ENCODE measurements at regions not wholly inside any gene's neighbourhood (a gene's known extent, or its start where the extent isn't known, plus 50 kb on each side); places are given as distances from the start of the nearest gene placed in this dataset.
"Not testable (repeated sequence)": the region's sequence is repeated elsewhere in the genome, so short reads cannot be mapped to it uniquely, and the experiment has no call there.

DNA sequence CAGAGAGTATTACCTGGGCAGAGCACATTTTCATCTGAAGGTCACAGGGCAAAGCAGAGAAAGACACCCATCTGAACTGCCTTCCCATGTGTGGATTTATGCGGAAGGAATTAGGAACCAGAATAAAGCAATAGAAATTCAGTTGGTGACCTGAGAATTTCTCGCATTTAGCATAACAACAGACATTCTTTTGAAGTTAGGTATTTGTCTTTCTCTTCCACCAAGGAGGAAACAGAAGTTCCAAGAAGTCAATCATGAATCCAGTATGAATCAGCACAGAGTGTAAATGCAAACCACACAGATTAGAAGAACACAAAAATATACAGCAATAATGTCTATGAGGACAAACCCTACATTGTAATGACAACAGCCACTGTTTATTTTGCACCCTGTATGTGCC lies 515.2 kb upstream of the BRINP1 start:
- no peak for DNase-seq

DNA sequence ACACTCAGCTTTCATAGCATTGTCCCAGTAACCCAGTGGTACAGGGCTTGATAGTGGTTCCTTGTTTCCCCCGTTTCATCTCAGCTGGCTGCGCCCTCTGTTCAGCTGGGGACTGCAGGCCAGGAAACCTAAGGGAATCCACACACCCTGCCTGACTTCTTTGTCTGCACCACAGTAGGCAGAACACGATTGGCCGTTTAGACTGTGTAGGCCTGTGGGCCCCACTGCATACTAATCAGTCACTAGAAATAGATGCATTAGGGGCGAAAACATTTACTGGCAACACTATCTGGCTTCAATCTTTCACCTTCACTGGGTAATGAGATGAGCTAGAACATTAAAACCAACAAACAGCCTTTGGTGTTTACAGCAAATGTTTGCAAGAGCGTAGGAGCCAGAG lies 512.7 kb upstream of the BRINP1 start:
- no peak for DNase-seq

DNA sequence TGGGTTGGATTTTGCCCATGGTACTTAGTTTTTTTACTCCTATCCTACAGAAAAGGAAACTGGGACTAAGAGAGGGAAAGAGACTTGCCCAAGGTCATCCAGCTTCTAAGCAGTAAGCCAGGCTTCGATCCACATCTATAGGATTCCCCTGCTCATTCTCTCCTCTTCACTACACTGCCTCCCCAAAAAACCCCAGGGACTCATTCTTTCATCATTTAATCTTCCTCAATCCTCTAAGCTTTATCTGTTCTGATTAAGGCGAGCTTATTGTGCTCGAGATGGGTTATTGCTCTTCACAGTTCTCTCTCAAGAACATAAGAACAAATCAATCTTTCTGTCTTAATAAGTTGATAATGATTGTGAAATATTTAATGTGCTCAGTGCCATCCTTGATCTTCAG lies 511.1 kb upstream of the BRINP1 start:
- no peak for DNase-seq

DNA sequence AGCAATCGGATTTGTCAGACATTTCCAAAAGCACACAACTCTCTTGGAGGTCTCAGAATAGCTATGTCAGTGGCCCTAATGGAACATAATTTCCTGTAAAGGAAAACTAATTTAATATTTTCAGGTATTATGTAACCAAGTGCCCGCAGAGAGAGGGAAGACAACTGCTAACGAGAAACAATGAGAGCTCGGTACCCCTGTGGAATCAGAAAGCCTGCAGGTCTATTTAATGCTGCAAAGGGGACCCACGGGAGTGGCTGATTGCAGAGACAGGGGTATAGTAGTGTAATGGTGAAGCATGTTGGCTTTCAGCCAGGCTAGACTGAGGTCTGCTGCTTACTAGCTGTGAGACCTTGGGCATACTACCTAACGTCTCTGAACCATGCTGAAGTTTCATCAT lies 508.1 kb upstream of the BRINP1 start:
- no peak for DNase-seq

DNA sequence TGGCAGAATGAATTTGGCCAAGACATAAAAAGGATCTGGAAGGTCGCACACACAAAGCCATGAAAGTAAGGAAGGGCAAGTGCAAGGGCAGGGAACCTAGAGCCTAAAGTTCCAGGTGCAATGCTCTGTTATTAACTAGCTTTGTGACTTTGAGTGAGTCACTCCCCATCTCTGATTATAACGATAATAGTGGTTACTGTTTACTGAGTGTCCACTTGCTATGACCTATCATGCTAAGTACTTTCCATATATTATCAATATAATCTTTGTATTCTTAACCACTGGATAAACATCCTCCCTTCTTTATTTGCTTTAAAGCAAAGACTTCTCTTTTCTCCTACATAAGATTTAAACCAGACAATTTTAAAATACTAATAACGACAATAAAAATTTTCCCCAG lies 504.6 kb upstream of the BRINP1 start:
- DNase-seq = no peak

DNA sequence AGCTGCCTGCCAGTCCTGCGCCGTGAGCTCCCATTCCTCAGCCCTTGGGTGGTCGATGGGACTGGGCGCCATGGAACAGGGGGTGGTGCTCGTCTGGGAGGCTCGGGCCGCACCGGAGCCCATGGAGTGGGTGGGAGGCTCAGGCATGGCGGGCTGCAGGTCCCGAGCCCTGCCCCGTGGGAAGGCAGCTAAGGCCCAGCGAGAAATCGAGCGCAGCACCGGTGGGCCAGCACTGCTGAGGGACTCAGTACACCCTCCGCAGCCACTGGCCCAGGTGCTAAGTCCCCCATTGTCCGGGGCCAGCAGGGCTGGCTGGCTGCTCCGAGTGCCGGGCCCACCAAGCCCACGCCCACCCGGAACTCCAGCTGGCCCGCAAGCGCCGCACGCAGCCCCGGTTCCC lies 501.0 kb upstream of the BRINP1 start:
- DNase-seq = not testable (repeated sequence)

DNA sequence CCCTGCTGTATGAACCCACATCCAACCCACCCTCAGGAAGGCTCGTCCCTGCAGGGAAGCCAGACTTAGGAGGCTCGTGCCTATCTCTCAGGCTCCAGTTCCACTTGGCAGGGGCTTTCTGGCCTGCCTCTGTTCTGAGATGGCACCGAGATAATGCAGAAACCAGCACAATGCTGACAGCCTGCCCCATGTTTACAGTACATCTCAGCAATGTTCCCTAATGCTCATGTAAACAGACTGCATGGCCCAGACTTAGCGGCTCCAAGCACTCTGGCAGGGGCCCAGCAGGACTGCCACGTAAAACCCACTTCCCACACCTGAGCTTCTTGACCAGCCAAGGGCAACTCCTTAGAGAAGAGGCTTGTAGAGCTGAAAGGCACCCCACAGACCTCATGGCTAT lies 499.5 kb upstream of the BRINP1 start:
- DNase-seq = no peak

DNA sequence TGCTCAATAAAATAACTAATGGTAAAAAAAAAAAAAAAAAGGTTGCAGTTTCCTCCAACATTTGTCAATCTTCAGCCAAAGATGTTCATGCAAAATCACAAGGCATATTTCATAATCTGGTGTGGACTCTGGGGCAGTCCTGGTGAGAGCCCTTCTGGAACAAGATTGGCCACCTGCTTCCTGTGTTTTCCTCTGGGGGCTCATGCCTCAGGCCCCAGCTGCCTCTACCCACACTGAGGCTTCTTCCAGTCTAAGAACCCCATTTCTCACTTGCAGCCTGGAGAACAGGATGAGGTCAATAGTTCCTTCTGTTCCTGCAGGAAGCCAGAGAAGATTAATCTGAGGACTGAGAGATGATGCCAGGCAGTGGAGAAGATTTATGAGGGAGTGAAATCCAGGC lies 492.6 kb upstream of the BRINP1 start:
- no peak for DNase-seq

DNA sequence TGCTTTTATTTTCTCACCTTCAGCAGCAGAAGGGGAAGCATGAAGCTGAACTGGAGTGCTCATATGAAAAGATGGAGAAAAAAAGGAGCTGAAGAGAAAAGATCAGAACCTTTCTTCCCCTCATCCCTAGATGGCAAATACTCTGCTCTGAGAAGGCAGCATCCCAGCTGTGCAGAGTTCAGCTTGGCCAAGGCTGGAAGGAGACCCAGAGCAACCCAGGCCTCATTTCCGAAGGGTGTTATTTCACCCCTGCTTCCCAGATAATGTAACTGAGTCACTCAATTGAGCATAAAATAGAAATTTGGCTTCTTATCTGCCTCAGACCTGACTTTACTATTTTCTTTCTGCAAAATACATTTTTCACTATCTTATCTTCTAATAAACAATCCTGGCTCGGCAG lies 489.9 kb upstream of the BRINP1 start:
- DNase-seq = no peak

DNA sequence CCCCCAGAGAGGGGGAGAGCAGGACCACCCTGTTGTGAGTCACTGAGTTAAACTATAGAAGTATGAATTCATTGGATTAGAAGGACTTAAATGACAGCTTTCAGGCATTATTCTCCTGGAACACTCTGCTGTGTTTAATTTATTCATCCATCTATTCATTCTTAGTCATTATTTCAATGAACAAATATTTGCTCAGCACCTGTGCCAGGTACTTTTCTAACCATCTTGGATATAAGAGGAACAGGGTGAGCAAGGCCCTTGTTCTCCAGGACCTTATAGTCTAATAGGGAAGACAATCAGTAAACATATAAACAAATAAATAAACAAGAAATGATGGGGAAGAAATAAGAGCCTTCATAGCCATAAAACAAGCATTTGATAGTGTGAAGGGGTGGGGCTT lies 483.9 kb upstream of the BRINP1 start:
- DNase-seq = no peak

DNA sequence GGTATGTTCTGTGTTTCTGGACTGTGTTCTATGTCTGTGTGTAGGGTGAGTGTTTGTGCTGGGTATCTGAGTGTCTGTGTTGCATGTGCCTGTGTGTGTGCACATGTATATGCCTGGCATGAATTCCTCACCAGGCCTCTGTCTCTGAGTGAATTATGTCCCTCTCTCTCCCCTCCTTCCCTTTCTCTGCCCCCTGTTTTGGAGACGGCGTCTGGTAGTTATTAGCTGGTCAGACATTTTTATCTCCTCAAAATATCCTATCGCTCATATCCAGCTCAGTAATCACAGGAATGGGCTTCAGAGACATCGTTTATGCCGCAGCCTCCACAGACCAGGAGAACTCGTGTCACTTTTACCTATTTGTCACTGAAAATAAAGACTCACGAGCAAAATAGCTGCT lies 483.2 kb upstream of the BRINP1 start:
- no peak for DNase-seq

DNA sequence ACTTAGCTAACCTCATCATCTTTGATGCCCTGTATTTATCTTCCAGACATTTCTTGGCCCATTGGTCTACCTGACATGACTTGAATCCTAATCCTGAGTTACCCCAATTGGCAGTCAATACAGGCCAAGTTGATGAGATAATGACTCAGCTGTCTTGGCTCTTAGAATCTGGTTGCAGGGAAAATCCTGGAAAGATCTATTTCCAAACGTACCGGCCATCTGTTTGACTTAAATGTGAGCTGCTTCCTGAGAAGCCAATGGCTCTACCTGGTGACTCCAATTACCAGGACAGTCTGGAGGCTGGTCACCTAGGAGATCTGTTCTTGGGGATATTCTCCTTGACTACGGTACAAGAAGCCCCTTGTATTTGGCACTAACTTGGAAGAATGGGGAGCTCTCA lies 475.2 kb upstream of the BRINP1 start:
- DNase-seq = no peak

DNA sequence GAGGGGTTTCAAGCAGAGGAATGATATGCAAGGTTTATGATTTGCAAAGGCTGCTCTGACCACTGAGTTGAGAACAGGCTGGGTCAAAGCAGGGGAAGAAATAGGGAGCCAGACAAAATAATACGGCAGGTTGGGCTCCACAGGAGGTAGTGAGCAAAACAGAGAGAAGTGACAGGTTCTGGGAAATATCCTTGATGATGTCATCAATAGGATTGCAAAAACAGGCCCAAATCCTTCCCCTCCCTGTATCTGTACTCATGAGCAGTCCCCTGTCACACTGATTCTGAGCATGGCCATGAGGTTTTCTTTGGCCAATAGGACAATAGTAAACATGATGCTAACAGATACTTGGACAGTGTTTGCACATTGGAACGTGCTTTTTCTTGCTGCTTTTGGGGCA lies 471.8 kb upstream of the BRINP1 start:
- no peak for DNase-seq

DNA sequence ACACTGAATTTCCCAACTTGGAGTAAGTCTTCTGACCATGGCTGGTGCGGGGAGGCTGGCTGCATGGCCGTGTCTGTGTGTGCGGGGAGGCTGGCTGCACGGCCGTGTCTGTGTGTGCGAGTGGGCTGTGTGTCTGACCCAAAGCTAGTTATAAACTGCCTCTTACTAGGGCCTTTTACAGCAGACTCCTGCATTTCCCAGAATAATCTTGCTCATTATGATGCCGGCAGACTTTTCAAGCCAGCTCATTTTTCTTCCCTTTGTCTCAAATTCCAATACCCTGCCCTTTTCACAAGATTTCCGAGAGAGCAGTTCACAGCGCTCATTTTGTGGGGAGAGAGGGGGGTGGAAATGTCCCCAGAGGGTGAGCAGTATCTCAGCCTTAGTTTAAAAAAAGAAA lies 470.7 kb upstream of the BRINP1 start:
- no peak for DNase-seq

DNA sequence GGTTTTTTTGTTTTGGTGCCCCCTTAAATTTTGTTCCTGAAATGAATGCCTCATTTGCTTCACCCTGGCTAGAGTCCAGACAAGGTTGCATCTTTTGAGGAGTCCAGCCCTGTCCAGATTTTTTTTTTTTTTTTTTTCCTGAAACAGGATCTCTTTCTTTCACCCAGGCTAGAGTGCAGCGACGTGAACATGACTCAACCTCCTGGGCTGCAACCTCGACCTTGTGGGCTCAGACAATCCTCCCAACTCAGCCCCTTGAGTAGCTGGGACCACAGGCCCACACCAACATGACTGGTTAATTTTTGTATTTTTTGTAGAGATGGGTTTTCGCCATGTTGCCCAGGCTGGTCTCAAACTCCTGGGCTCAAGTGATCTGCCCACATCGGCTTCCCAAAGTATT lies 469.0 kb upstream of the BRINP1 start:
- no peak for DNase-seq

DNA sequence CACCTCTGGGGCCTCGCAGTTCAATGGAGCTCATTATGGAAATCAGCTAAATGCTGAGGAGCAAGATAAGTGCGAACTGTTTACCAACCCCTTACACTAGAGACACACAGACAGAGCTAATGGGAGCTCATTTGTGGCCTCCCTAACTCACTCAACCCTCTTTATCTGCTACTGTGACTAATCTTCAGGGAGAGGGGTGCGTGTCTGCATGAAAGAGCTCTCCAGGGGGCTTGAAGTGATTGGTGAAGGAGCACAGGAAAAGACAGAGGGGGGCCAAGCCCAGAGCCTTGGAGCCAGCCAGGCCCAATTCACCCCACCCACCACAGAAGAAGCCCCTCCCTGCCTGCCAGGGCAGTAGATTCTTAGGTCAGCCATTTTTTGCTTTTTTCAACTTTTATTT lies 466.8 kb upstream of the BRINP1 start:
- no peak for DNase-seq

DNA sequence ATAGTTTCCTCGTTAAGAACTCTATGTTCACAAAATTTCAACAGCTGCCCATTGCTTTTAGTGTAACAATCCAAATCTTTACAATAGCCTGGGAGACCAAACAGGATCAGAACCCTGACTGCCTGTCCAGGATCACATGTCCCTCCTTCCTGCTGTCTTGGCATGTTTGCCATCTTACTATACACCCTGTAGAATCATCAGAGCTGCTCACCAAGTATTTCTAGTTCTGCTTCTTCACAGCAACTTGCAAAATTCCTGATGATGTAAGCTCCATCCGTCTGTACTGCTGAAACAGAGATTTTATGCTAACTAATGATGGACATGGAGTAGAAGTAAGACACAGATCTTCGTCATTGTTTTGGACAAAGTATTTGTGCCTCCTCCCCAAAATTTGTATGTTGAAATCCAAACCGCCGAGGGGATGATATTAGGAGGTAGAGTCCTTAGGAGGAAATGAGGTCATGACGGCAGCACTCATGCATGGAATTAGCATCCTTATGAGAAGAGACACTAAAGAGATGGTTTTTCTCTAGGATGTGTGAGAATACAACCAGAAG lies 464.9 kb upstream of the BRINP1 start:
- DNase-seq = no peak

DNA sequence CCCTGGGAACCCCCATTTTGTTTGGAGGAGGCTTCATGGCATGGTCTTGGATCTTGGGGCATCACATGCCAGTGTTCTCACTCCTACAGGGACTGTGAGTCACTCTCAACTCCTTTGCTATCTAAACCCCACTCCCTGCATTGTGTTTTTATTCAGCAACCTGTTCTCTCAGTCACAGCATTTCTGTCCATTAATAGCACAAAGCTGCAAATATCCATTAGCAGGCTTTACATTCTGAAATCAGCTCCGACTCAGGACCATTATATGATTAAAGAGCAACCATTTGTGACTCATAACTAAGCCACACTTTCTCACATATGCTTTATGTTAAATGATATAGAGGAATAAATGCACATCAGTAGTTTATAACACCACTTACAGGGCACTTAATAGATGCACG lies 462.1 kb upstream of the BRINP1 start:
- DNase-seq = no peak

DNA sequence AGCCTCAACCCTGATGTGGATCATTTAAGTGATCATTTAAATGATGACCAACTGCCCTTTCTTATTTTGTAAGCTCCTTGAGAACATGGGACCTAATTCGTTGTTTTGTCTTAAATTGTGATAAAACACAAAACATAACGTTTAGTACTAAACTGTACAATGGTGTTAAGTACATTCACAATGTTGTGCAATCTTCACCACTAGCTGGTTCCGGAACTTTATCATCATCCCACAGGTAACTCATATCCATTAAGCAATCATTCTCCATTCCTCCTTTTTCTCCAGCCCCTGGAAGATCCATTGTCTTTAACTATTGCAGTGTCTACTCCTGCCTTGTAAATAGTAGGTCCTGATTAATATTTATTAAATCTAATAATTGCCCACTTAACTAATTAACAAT lies 460.5 kb upstream of the BRINP1 start:
- no peak for DNase-seq

DNA sequence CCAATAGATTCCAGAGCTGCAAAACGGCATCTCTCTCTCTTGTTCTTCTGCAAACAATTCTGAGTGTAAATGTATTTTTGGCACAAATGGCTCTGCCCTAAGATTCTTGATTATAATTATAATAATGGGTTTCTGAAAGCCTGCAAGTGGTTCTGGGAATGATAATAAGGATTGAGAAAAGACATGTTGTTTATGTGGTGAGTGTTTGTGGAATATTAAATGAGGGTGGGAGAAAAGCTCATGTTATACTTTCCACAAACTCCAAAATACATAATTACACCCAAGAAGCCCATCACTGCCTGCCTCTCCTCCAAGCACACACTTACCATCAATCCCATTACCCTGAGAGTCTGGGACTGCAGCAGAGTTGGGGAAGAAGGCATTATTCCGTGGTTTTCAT lies 460.0 kb upstream of the BRINP1 start:
- DNase-seq = no peak

DNA sequence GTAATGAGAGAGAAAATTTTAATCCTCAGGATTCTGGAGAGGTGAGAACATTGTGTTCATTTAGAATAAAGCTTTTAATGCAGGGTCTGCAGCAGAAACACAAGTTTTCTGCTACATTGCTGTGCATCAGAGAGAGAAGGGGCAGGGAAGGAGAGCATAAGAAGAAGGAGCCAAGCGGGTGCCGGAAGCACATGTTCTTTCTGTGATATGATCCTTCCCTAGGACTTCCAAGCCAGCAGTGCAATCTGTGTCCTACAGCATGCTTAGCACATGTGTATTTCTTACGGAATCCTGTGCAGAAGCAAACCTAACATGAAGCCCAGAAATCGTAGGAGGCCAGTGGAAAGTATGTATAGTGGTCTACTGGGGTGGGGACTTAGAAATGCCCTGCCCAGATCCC lies 458.3 kb upstream of the BRINP1 start:
- DNase-seq = no peak

DNA sequence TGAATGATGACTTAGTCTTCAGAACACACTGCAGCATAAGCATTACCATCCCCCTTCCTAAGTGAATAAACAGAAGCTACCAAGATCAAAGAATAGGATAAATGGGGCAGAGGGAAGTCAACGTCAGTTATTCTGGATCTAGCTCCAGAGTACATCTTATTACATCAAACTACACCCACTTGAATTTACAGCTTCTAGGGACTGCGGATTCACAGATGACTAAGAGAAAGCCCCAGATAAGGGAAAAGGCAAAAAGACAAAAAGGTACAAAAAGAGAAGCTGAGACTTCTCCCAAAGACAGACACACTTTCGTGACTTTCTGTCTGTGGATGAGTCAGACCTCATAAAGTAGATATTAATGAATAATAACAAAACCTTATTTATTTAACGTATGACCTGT lies 457.9 kb upstream of the BRINP1 start:
- DNase-seq = no peak

DNA sequence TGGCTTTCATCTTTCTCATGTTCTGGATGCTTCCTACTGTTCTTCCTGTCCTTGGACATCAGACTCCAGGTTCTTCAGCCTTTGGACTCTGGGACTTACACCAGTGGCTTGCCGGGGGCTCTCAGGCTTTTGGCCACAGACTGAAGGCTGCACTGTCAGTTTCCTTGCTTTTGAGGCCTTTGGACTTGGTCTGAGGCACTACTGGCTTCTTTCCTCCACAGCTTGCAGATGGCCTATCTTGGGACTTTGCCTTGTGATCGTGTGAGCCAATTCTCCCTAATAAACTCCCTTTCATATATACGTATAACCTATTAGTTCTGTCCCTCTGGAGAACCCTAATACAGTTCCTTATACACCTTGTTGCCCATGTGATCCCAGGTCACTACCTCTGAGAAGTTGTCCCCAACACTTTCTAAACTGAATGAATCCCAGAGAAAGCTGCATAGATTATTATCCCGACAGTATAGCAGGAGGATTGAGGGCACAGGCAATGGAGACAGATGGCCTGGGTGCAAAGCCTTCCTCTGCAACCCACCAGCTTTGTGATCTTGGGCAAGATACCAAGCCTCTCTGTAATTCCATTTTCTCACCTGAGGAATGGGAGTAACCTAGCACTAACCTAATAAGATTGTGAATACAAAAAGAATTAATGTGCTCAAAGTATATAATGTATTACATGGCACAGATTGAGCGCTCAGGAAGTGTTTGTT lies 449.6 kb upstream of the BRINP1 start:
- no peak for DNase-seq

DNA sequence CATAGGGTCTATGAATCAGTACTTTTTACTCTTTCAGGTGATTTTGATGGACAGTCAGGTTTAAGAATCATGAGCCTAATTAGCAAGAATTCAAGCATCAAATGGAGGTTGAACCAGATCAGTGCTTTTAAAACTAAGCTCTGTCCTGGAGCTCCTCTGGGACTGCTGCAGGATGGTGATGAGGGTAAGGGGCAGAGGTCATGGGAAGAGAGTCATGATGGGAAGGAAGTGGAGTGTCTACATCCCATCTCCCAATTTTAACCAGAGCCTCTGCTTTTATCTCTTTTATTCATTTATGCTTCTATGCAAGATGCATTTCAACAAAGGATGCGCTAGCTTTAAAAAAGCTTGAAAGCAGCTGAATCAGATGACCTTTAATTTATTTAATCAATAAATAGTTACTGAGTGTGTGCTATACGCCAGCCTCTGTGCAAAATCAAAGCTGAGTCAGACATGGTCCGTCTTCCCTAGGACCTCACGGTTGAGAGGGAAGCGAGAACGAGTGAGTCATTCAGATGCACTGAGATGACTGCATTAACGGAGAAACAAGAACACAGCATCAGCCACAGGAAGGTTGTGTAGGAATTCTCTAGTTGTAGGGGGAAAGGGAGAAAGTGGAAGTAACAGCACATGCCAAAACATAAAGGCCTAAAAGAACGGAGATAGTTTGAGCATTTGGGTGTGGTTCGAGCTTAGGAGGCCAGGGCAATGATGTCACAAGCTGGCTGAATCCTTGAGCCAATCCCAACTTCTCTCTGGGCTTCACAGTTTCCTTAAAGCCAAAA lies 441.6 kb upstream of the BRINP1 start:
- no peak for DNase-seq

DNA sequence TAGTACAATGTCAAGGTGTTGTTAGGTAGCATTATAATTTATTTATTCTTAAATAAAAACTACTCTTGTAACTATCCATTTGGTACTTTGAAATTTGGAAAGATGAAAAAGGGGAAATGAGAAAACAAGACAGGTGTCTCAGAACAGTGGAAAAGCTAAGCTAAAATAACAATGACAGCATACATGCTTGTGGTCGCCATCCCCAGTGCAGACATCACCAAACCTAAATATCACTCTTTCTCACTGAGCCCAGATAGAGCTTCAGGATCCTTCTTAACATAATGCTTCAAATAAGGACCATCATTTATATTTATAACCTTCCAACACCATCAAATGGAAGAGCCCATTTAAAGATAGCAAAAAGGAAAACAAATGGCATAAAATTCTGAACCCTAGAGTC lies 434.4 kb upstream of the BRINP1 start:
- DNase-seq = no peak

Data from hematopoietic multipotent progenitor cell treated with erythropoietin and hydrocortisone succinate and interleukin-3 and kit ligand, for 8 days (in vitro differentiated cells).